ENCODE measurements at regions not wholly inside any gene's neighbourhood (a gene's known extent, or its start where the extent isn't known, plus 50 kb on each side); places are given as distances from the start of the nearest gene placed in this dataset.

DNA sequence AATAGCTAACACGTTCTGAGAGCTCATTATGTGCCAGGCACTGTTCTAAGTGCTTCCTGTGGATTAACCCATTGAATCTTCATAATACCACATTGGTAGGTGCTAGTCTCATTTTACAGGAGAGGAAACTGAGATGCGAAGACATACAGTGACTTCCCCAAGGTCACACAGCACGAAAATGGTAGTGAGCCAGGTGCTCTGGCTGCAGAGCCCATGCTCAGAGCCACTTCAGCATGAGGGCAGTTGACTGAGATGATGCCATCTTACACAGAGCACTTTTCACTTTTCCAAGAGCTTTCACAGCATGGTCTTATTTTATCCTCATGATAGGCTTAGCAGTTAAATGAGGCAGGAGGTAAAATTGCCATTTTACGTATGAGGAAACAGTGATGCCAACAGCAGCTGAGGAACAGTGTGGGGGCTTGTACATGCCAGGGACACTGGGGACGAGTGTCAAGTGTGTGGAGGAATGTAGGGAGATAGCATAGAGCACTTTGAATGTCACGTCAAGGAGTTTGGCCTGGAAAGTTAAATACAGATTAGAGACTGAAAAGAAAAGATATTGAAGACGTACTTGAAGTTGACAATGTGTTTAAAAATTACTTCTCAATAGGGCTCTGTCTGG is 180.0 kb downstream of the KIF4B start:
- TF ChIP-seq, protein P1, sequence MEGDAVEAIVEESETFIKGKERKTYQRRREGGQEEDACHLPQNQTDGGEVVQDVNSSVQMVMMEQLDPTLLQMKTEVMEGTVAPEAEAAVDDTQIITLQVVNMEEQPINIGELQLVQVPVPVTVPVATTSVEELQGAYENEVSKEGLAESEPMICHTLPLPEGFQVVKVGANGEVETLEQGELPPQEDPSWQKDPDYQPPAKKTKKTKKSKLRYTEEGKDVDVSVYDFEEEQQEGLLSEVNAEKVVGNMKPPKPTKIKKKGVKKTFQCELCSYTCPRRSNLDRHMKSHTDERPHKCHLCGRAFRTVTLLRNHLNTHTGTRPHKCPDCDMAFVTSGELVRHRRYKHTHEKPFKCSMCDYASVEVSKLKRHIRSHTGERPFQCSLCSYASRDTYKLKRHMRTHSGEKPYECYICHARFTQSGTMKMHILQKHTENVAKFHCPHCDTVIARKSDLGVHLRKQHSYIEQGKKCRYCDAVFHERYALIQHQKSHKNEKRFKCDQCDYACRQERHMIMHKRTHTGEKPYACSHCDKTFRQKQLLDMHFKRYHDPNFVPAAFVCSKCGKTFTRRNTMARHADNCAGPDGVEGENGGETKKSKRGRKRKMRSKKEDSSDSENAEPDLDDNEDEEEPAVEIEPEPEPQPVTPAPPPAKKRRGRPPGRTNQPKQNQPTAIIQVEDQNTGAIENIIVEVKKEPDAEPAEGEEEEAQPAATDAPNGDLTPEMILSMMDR (IDR thresholded peaks at IDR 0.05), result no peak
- TF ChIP-seq EP300 (IDR thresholded peaks at IDR 0.05), result no peak
- TF ChIP-seq POLR2A (IDR thresholded peaks at IDR 0.05), result no peak
